CD8-positive, alpha-beta memory T cell (primary cell): ENCODE measurements at regions not wholly inside any gene's neighbourhood (a gene's known extent, or its start where the extent isn't known, plus 50 kb on each side); places are given as distances from the start of the nearest gene placed in this dataset.

ENCODE experiments used
- CTCF ChIA-PET: fragments of 350-600 bp; sonication (Branson Sonifier 250); formaldehyde crosslinking; loops from one replicate; lab custom pipeline; 2021; ENCODE audit warnings: antibody characterized with exemption; lab: Charles Lee
- POLR2A ChIA-PET: fragments of 350-600 bp; sonication (Branson Sonifier 250); formaldehyde crosslinking; loops from one replicate; lab custom pipeline; 2021; ENCODE audit warnings: antibody characterized with exemption; lab: Charles Lee
- DNase-seq, 5 donors: peaks; one replicate each; pipeline versions ENCODE4 v3.0.0 to v3.0.0-alpha.2; 2020 to 2022; ENCODE audit warnings: mixed read lengths in 1 of 5
- H3K27ac ChIP-seq: one replicate; pipeline ENCODE4 v1.7.0; 2013; ENCODE audit warnings: low read depth, mild to moderate bottlenecking, low read length, moderate library complexity
- H3K27me3 ChIP-seq: 2 replicates; pipeline ENCODE4 v1.7.0; 2013; ENCODE audit warnings: low read length, mild to moderate bottlenecking; ENCODE audit not compliant: insufficient read depth, poor library complexity, severe bottlenecking
- H3K36me3 ChIP-seq: 2 replicates; pipeline ENCODE4 v1.7.0; 2013; ENCODE audit warnings: mild to moderate bottlenecking, low read length, moderate library complexity; ENCODE audit not compliant: insufficient read depth
- H3K4me1 ChIP-seq: 2 replicates; pipeline ENCODE4 v1.7.0; 2013; ENCODE audit warnings: mild to moderate bottlenecking, low read length, moderate library complexity; ENCODE audit not compliant: insufficient read depth
- H3K4me3 ChIP-seq: 2 replicates; pipeline ENCODE4 v1.7.0; 2013; ENCODE audit warnings: mild to moderate bottlenecking, low read length
- H3K9me3 ChIP-seq: 2 replicates; pipeline ENCODE4 v1.7.0; 2013; ENCODE audit warnings: mild to moderate bottlenecking, low read length
- H3K27ac Mint-ChIP-seq, 8 donors: one replicate each; pipeline ENCODE4 v1.8.0; 2020 to 2021; ENCODE audit warnings: mixed read lengths in 8 of 8, mild to moderate bottlenecking in 6 of 8, inconsistent platforms in 3 of 8, moderate library complexity in 3 of 8
- H3K27me3 Mint-ChIP-seq, 2 donors: one replicate each; pipeline ENCODE4 v1.8.0; 2020 to 2021; ENCODE audit warnings: mixed read lengths in 2 of 2, mild to moderate bottlenecking in 1 of 2, moderate library complexity in 1 of 2
- H3K36me3 Mint-ChIP-seq, 3 donors: one replicate each; pipeline ENCODE4 v1.8.0; 2020 to 2021; ENCODE audit warnings: mixed read lengths in 3 of 3, inconsistent platforms in 1 of 3, mild to moderate bottlenecking in 1 of 3
- H3K4me1 Mint-ChIP-seq, 3 donors: one replicate each; pipeline ENCODE4 v1.8.0; 2020 to 2021; ENCODE audit warnings: mixed read lengths in 3 of 3, inconsistent platforms in 1 of 3, mild to moderate bottlenecking in 1 of 3
- H3K4me3 Mint-ChIP-seq, 7 donors: one replicate each; pipeline ENCODE4 v1.8.0; 2020 to 2021; ENCODE audit warnings: mixed read lengths in 7 of 7, mild to moderate bottlenecking in 6 of 7, moderate library complexity in 4 of 7, inconsistent platforms in 2 of 7
- H3K9me3 Mint-ChIP-seq, 5 donors: one replicate each; pipeline ENCODE4 v1.8.0; 2020 to 2022; ENCODE audit warnings: mixed read lengths in 5 of 5, mild to moderate bottlenecking in 3 of 5, moderate library complexity in 2 of 5, inconsistent platforms in 1 of 5

GRCh38 chr1:208430220-208430619 is 186.0 kb upstream of the PLXNA2 start:
- Histone ChIP-seq H3K9me3 (no peaks in the 10 kb centered on the region), H3K4me3 (no peak overlapping the region), H3K27me3 (no peaks in the 10 kb centered on the region), H3K36me3 (no peaks in the 10 kb centered on the region), H3K27ac (no peak overlapping the region), H3K4me1 (no peaks in the 10 kb centered on the region)
- no peak overlapping the region for H3K4me3 Mint-ChIP-seq
- peaks cover 0 to 5% of the 10 kb centered on the region in 2 donors for H3K27me3 Mint-ChIP-seq
- no peaks in the 10 kb centered on the region for H3K4me1 Mint-ChIP-seq
- DNase-seq = no peak
- peaks cover 0 to 3% (median 0%) of the 10 kb centered on the region in 5 donors for H3K9me3 Mint-ChIP-seq
- ChIA-PET POLR2A (no interaction called here), CTCF (no interaction called here)
- no peaks in the 10 kb centered on the region for H3K36me3 Mint-ChIP-seq
- H3K27ac Mint-ChIP-seq = no peak overlapping the region

GRCh38 chr1:208431721-208432120 is 187.5 kb upstream of the PLXNA2 start:
- H3K4me3 Mint-ChIP-seq = no peak overlapping the region
- Histone ChIP-seq H3K36me3 (no peaks in the 10 kb centered on the region), H3K27ac (no peak overlapping the region), H3K27me3 (no peaks in the 10 kb centered on the region), H3K4me3 (no peak overlapping the region), H3K4me1 (no peaks in the 10 kb centered on the region), H3K9me3 (no peaks in the 10 kb centered on the region)
- POLR2A ChIA-PET = no interaction called here
- no peaks in the 10 kb centered on the region for H3K4me1 Mint-ChIP-seq
- peaks cover 0 to 3% (median 0%) of the 10 kb centered on the region in 5 donors for H3K9me3 Mint-ChIP-seq
- H3K36me3 Mint-ChIP-seq = no peaks in the 10 kb centered on the region
- no peak overlapping the region for H3K27ac Mint-ChIP-seq
- DNase-seq = no peak
- peaks cover 0 to 5% of the 10 kb centered on the region in 2 donors for H3K27me3 Mint-ChIP-seq
- CTCF ChIA-PET = no interaction called here

- Histone ChIP-seq H3K36me3 (no peaks in the 10 kb centered on the region), H3K9me3 (no peaks in the 10 kb centered on the region), H3K27me3 (no peaks in the 10 kb centered on the region), H3K4me3 (no peak overlapping the region), H3K27ac (no peak overlapping the region), H3K4me1 (no peaks in the 10 kb centered on the region)
- Mint-ChIP-seq H3K27me3 (peaks cover 0 to 5% of the 10 kb centered on the region in 2 donors), H3K4me3 (no peak overlapping the region), H3K9me3 (peaks cover 0 to 3% (median 0%) of the 10 kb centered on the region in 5 donors), H3K36me3 (no peaks in the 10 kb centered on the region), H3K4me1 (no peaks in the 10 kb centered on the region), H3K27ac (no peak overlapping the region)
- DNase-seq = no peak
- ChIA-PET POLR2A (no interaction called here), CTCF (no interaction called here)
These were observed 188.2 kb upstream of the PLXNA2 start for GRCh38 chr1:208432346-208432745.

- Mint-ChIP-seq H3K36me3 (no peaks in the 10 kb centered on the region), H3K4me1 (no peaks in the 10 kb centered on the region), H3K9me3 (peaks cover 0 to 3% (median 0%) of the 10 kb centered on the region in 5 donors), H3K4me3 (no peak overlapping the region), H3K27me3 (peaks cover 0 to 5% of the 10 kb centered on the region in 2 donors), H3K27ac (no peak overlapping the region)
- Histone ChIP-seq H3K9me3 (no peaks in the 10 kb centered on the region), H3K27ac (no peak overlapping the region), H3K4me3 (no peak overlapping the region), H3K4me1 (no peaks in the 10 kb centered on the region), H3K36me3 (no peaks in the 10 kb centered on the region), H3K27me3 (no peaks in the 10 kb centered on the region)
- ChIA-PET CTCF (no interaction called here), POLR2A (no interaction called here)
- DNase-seq = no peak
These were observed 188.9 kb upstream of the PLXNA2 start for GRCh38 chr1:208433086-208433485.

GRCh38 chr1:208433971-208434370 is 189.8 kb upstream of the PLXNA2 start:
- Histone ChIP-seq H3K4me1 (no peaks in the 10 kb centered on the region), H3K27me3 (no peaks in the 10 kb centered on the region), H3K36me3 (no peaks in the 10 kb centered on the region), H3K9me3 (no peaks in the 10 kb centered on the region), H3K4me3 (no peak overlapping the region), H3K27ac (no peak overlapping the region)
- CTCF ChIA-PET = no interaction called here
- H3K36me3 Mint-ChIP-seq = no peaks in the 10 kb centered on the region
- POLR2A ChIA-PET = no interaction called here
- H3K27me3 Mint-ChIP-seq = peaks cover 0 to 5% of the 10 kb centered on the region in 2 donors
- DNase-seq = no peak
- no peak overlapping the region for H3K27ac Mint-ChIP-seq
- no peaks in the 10 kb centered on the region for H3K4me1 Mint-ChIP-seq
- no peak overlapping the region for H3K4me3 Mint-ChIP-seq
- H3K9me3 Mint-ChIP-seq = peaks cover 0 to 3% (median 0%) of the 10 kb centered on the region in 5 donors

GRCh38 chr1:208437401-208437800 is 193.2 kb upstream of the PLXNA2 start:
- H3K9me3 Mint-ChIP-seq = peaks cover 2 to 4% (median 2%) of the 10 kb centered on the region in 5 donors
- Histone ChIP-seq H3K4me3 (no peak overlapping the region), H3K9me3 (no peaks in the 10 kb centered on the region), H3K36me3 (no peaks in the 10 kb centered on the region), H3K27me3 (no peaks in the 10 kb centered on the region), H3K27ac (no peak overlapping the region), H3K4me1 (no peaks in the 10 kb centered on the region)
- H3K27ac Mint-ChIP-seq = no peak overlapping the region
- H3K36me3 Mint-ChIP-seq = no peaks in the 10 kb centered on the region
- H3K4me3 Mint-ChIP-seq = no peak overlapping the region
- peaks cover 5 to 7% of the 10 kb centered on the region in 2 donors for H3K27me3 Mint-ChIP-seq
- POLR2A ChIA-PET = no interaction called here
- no peaks in the 10 kb centered on the region for H3K4me1 Mint-ChIP-seq
- no peak for DNase-seq
- CTCF ChIA-PET = no interaction called here

GRCh38 chr1:208438112-208438699 is 194.0 kb upstream of the PLXNA2 start:
- no peaks in the 10 kb centered on the region for H3K36me3 Mint-ChIP-seq
- H3K27me3 Mint-ChIP-seq = peaks cover 5 to 7% of the 10 kb centered on the region in 2 donors
- H3K4me1 ChIP-seq = no peaks in the 10 kb centered on the region
- no peaks in the 10 kb centered on the region for H3K27me3 ChIP-seq
- H3K9me3 Mint-ChIP-seq = peaks cover 7 to 10% (median 8%) of the 10 kb centered on the region in 5 donors
- H3K27ac ChIP-seq = no peak overlapping the region
- no peak for DNase-seq
- no peaks in the 10 kb centered on the region for H3K4me1 Mint-ChIP-seq
- H3K4me3 Mint-ChIP-seq = no peak overlapping the region
- H3K9me3 ChIP-seq = no peaks in the 10 kb centered on the region
- ChIA-PET POLR2A (no interaction called here), CTCF (no interaction called here)
- H3K4me3 ChIP-seq = no peak overlapping the region
- no peaks in the 10 kb centered on the region for H3K36me3 ChIP-seq
- H3K27ac Mint-ChIP-seq = no peak overlapping the region

GRCh38 chr1:208445758-208446203 is 201.6 kb upstream of the PLXNA2 start:
- DNase-seq = no peak
- Mint-ChIP-seq H3K9me3 (peaks cover 12 to 19% (median 14%) of the 10 kb centered on the region in 5 donors), H3K4me1 (no peaks in the 10 kb centered on the region), H3K36me3 (peaks cover 0 to 3% (median 0%) of the 10 kb centered on the region in 3 donors), H3K27ac (no peak overlapping the region), H3K27me3 (peaks cover 11 to 37% of the 10 kb centered on the region in 2 donors), H3K4me3 (no peak overlapping the region)
- POLR2A ChIA-PET = no interaction called here
- no peaks in the 10 kb centered on the region for H3K9me3 ChIP-seq
- CTCF ChIA-PET = no interaction called here
- H3K4me1 ChIP-seq = no peaks in the 10 kb centered on the region
- H3K27ac ChIP-seq = no peak overlapping the region
- no peaks in the 10 kb centered on the region for H3K36me3 ChIP-seq
- H3K4me3 ChIP-seq = no peak overlapping the region
- H3K27me3 ChIP-seq = no peaks in the 10 kb centered on the region
